NB4 (cell line): ENCODE measurements at regions not wholly inside any gene's neighbourhood (a gene's known extent, or its start where the extent isn't known, plus 50 kb on each side); places are given as distances from the start of the nearest gene placed in this dataset.

Experiments used
- CTCF ChIP-seq: IDR thresholded peaks from one replicate; pipeline ENCODE4 v1.5.1; 2012; ENCODE audit warnings: low read depth, low read length
- MAX ChIP-seq: IDR thresholded peaks from 2 replicates; pipeline ENCODE4 v1.6.1; 2011; ENCODE audit warnings: low read depth, low read length
- MYC ChIP-seq: IDR thresholded peaks from 2 replicates; pipeline ENCODE4 v1.6.1; 2011; ENCODE audit warnings: low read depth, low read length
- POLR2A ChIP-seq: IDR thresholded peaks from 2 replicates; pipeline ENCODE4 v1.6.1; 2011; ENCODE audit warnings: mild to moderate bottlenecking; ENCODE audit not compliant: insufficient read length; ENCODE audit errors: extremely low read depth

GRCh38 chr12:67103521-67103920 lies 165.6 kb upstream of the CAND1 start:
- TF ChIP-seq POLR2A (no peak), CTCF (no peak), MYC (no peak), MAX (no peak)
